KMS-11 (cell line): ENCODE measurements at regions not wholly inside any gene's neighbourhood (a gene's known extent, or its start where the extent isn't known, plus 50 kb on each side); places are given as distances from the start of the nearest gene placed in this dataset.

Source experiments
- H2AFZ ChIP-seq: fragments of 200-600 bp; sonication (generic); 2 replicates; pipeline ENCODE4 v1.6.1; 2016; ENCODE audit warnings: antibody characterized with exemption, mixed run types, low read depth
- H3K27ac ChIP-seq: fragments of 200-600 bp; sonication (generic); 2 replicates; pipeline ENCODE4 v1.6.1; 2016; ENCODE audit warnings: mild to moderate bottlenecking, mixed run types
- H3K27me3 ChIP-seq: fragments of 200-600 bp; sonication (generic); 2 replicates; pipeline ENCODE4 v1.6.1; 2017; ENCODE audit warnings: mild to moderate bottlenecking, low read depth, mixed run types, moderate library complexity; ENCODE audit not compliant: insufficient read depth
- H3K36me3 ChIP-seq: fragments of 200-600 bp; sonication (generic); 2 replicates; pipeline ENCODE4 v1.6.1; 2017; ENCODE audit warnings: mild to moderate bottlenecking, mixed run types; ENCODE audit not compliant: insufficient read depth
- H3K4me1 ChIP-seq: fragments of 200-600 bp; sonication (generic); 2 replicates; pipeline ENCODE4 v1.6.1; 2016; ENCODE audit warnings: mild to moderate bottlenecking, low read depth, mixed run types; ENCODE audit not compliant: poor library complexity, severe bottlenecking
- H3K4me2 ChIP-seq: fragments of 200-600 bp; sonication (generic); 2 replicates; pipeline ENCODE4 v1.7.0; 2016; ENCODE audit warnings: mild to moderate bottlenecking, mixed run types
- H3K4me3 ChIP-seq: fragments of 200-600 bp; sonication (generic); IDR thresholded peaks from 2 replicates; pipeline ENCODE4 v1.6.1; 2017; ENCODE audit warnings: low read depth, low read length, mixed read lengths; ENCODE audit not compliant: insufficient read depth
- H3K79me2 ChIP-seq: fragments of 200-600 bp; sonication (generic); 2 replicates; pipeline ENCODE4 v1.6.1; 2016; ENCODE audit warnings: low read depth, mixed run types; ENCODE audit not compliant: insufficient read depth
- H3K9ac ChIP-seq: fragments of 200-600 bp; sonication (generic); 2 replicates; pipeline ENCODE4 v1.6.1; 2016; ENCODE audit warnings: mild to moderate bottlenecking, mixed run types
- H4K20me1 ChIP-seq: fragments of 200-600 bp; sonication (generic); 2 replicates; pipeline ENCODE4 v1.6.1; 2016; ENCODE audit warnings: mild to moderate bottlenecking, mixed run types; ENCODE audit not compliant: insufficient read depth
- TF ChIP-seq, protein P1 (sequence below): fragments of 200-600 bp; sonication (generic); conservative IDR thresholded peaks from 2 replicates; pipeline ENCODE4 v1.6.1; 2017; ENCODE audit warnings: low read depth, mild to moderate bottlenecking, antibody characterized with exemption, low read length, moderate library complexity, mixed read lengths

DNA sequence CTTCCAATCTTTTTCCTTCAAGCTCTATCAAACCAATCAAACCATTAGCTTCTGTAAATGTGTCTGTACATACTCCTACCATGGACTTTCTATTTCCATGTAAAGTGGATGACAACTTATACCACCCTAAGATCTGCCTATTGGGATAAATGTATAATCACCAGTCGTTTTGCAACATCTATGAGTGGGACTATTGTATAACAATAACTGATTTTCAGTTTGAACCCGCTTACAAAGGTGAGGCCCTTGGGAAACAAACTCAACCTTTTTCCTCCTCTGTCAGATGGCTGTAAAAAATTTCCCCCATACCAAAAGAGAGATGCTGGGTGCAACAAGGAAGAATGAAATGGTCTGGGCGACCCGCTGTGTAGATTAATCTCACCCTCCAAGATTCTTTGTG is 399.1 kb upstream of the ADAMTS5 start:
- no peaks in the 10 kb centered on the region for H3K4me1 ChIP-seq
- H3K27me3 ChIP-seq, result no peaks in the 10 kb centered on the region
- TF ChIP-seq, protein P1, sequence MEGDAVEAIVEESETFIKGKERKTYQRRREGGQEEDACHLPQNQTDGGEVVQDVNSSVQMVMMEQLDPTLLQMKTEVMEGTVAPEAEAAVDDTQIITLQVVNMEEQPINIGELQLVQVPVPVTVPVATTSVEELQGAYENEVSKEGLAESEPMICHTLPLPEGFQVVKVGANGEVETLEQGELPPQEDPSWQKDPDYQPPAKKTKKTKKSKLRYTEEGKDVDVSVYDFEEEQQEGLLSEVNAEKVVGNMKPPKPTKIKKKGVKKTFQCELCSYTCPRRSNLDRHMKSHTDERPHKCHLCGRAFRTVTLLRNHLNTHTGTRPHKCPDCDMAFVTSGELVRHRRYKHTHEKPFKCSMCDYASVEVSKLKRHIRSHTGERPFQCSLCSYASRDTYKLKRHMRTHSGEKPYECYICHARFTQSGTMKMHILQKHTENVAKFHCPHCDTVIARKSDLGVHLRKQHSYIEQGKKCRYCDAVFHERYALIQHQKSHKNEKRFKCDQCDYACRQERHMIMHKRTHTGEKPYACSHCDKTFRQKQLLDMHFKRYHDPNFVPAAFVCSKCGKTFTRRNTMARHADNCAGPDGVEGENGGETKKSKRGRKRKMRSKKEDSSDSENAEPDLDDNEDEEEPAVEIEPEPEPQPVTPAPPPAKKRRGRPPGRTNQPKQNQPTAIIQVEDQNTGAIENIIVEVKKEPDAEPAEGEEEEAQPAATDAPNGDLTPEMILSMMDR, result no peak
- H4K20me1 ChIP-seq, result no peaks in the 10 kb centered on the region
- H3K9ac ChIP-seq, result no peak overlapping the region
- no peaks in the 10 kb centered on the region; the same call in 1 of the 2 replicates for H3K36me3 ChIP-seq
- H3K79me2 ChIP-seq, result no peaks in the 10 kb centered on the region
- H3K27ac ChIP-seq, result no peak overlapping the region
- H2AFZ ChIP-seq, result no peak overlapping the region
- H3K4me2 ChIP-seq, result no peak overlapping the region
- H3K4me3 ChIP-seq, result no peak overlapping the region

DNA sequence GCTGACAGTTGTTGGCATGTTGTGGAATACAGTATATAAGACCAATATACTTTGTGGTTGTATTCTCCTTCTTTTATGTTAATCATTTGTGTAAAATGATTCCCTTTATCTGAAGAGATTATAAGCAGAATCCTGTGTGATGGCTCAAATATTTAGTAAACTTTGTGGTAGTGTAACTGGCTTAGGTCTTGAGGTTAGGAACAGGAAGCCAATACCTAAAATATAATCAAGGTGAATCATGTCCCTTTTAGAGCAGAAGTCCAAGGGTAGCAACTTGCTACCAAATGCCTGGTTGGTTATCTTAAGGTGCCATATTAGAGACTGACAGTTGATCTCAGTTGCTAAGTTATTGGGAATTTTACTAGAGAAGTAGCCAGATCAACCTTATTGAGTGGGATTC is 398.5 kb upstream of the ADAMTS5 start:
- H3K79me2 ChIP-seq, result no peaks in the 10 kb centered on the region
- no peak overlapping the region for H3K4me3 ChIP-seq
- no peaks in the 10 kb centered on the region for H3K27me3 ChIP-seq
- no peak overlapping the region for H3K9ac ChIP-seq
- H2AFZ ChIP-seq, result no peak overlapping the region
- H4K20me1 ChIP-seq, result no peaks in the 10 kb centered on the region
- no peak overlapping the region for H3K27ac ChIP-seq
- H3K4me1 ChIP-seq, result no peaks in the 10 kb centered on the region
- no peak overlapping the region for H3K4me2 ChIP-seq
- H3K36me3 ChIP-seq, result no peaks in the 10 kb centered on the region; the same call in 1 of the 2 replicates
- TF ChIP-seq, protein P1, result no peak

DNA sequence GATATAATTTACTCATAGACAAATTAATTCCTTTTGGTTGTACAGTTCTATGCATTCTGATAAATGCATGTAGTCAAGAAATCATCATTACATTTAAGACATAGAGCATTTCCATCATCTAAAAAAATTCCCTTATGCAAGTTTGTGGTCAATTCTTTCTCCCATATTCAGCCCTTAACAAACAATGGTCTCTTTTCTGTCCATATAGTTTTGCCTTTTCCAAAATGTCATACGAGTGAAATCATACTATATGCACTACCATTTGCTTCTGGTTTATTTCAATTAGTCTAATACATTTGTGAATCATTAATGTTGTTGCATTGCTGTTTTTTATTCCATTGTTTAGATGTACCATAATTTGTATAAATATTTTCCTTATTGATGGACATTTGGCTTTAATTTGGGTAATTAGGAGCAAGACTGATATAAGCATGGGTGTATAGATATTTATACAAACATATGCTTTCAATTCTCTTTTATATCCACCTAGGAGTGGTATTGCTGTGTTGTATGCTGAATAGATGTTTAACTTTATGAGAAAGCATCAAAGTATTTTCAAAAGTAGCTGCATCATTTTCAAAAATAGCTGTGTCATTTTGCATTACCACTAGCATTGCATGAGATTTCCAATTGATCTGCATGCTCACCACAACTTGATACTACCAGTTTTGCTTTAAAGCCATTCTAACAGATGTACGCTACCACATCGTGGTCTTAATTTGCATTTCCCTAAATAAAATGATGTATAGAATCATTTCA is 397.0 kb upstream of the ADAMTS5 start:
- Histone ChIP-seq H3K79me2 (no peaks in the 10 kb centered on the region), H2AFZ (no peak overlapping the region), H3K27me3 (no peaks in the 10 kb centered on the region), H3K27ac (no peak overlapping the region), H3K9ac (no peak overlapping the region), H3K36me3 (no peaks in the 10 kb centered on the region; the same call in 1 of the 2 replicates), H4K20me1 (no peaks in the 10 kb centered on the region), H3K4me2 (no peak overlapping the region), H3K4me3 (no peak overlapping the region), H3K4me1 (no peaks in the 10 kb centered on the region)
- TF ChIP-seq, protein P1, result no peak

DNA sequence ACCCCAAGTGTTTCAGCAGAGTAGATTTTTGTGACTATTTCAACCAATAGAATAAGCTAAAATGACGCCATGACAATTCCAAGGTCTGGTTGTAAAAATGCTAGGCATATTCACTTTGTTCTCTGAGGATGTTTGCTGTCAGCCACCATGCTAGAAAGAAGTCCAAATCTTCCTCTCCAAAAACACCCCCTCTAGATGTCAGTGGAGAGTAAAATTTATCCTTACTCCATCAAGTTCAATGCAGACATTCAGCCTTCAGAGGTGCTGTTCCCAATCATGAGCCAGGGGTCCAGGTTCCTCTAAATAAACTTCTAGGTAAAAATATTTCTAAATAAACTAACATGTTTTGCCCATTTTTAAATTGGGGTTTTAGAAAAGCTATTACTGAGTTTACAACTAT is 395.4 kb upstream of the ADAMTS5 start:
- Histone ChIP-seq H4K20me1 (no peaks in the 10 kb centered on the region), H3K36me3 (no peaks in the 10 kb centered on the region; the same call in 1 of the 2 replicates), H3K4me2 (no peak overlapping the region), H3K79me2 (no peaks in the 10 kb centered on the region), H3K4me3 (no peak overlapping the region), H2AFZ (no peak overlapping the region), H3K27me3 (no peaks in the 10 kb centered on the region), H3K4me1 (no peaks in the 10 kb centered on the region), H3K27ac (no peak overlapping the region), H3K9ac (no peak overlapping the region)
- TF ChIP-seq, protein P1, result no peak
